DMS 273 (cell line): ENCODE measurements at regions not wholly inside any gene's neighbourhood (a gene's known extent, or its start where the extent isn't known, plus 50 kb on each side); places are given as distances from the start of the nearest gene placed in this dataset.

Source experiments
- DNase-seq: peaks from one replicate; lab custom pipeline; 2025; ENCODE audit not compliant: unreplicated experiment; lab: John Stamatoyannopoulos, UW

GRCh38 chr10:81093056-81093455 is 555.4 kb downstream of the SH2D4B start:
- peak; percentile 4 for DNase-seq

- DNase-seq = peak; percentile 20
Observed at GRCh38 chr10:81095238-81095637, 557.5 kb downstream of the SH2D4B start.

GRCh38 chr10:81096558-81096957 is 558.9 kb downstream of the SH2D4B start:
- peak; percentile 54 for DNase-seq

GRCh38 chr10:81101062-81101461 is 563.4 kb downstream of the SH2D4B start:
- DNase-seq = no peak

- DNase-seq = no peak
Observed at GRCh38 chr10:81104494-81104893, 566.8 kb downstream of the SH2D4B start.

- DNase-seq = no peak
Observed at GRCh38 chr10:81108516-81109199, 571.0 kb downstream of the SH2D4B start.

- DNase-seq = no peak
Observed at GRCh38 chr10:81109200-81109752, 571.6 kb downstream of the SH2D4B start.

- no peak for DNase-seq
Observed at GRCh38 chr10:81116201-81116600, 578.5 kb downstream of the SH2D4B start.

- peak; percentile 11 for DNase-seq
Observed at GRCh38 chr10:81116990-81117389, 579.3 kb downstream of the SH2D4B start.

- DNase-seq = no peak
Observed at GRCh38 chr10:81127931-81128330, 590.2 kb downstream of the SH2D4B start.

- DNase-seq = no peak
Observed at GRCh38 chr10:81130014-81130413, 592.3 kb downstream of the SH2D4B start.

GRCh38 chr10:81135851-81136250 is 598.1 kb downstream of the SH2D4B start:
- DNase-seq = no peak

- no peak for DNase-seq
Observed at GRCh38 chr10:81136261-81136660, 598.6 kb downstream of the SH2D4B start.

GRCh38 chr10:81145975-81146374 is 608.3 kb downstream of the SH2D4B start:
- no peak for DNase-seq

GRCh38 chr10:81146436-81146835 is 608.7 kb downstream of the SH2D4B start:
- no peak for DNase-seq

GRCh38 chr10:81152656-81153055 is 615.0 kb downstream of the SH2D4B start:
- DNase-seq = no peak

GRCh38 chr10:81157681-81158080 is 620.0 kb downstream of the SH2D4B start:
- no peak for DNase-seq

GRCh38 chr10:81177651-81178244 is 640.0 kb downstream of the SH2D4B start:
- peak; percentile 2 for DNase-seq

GRCh38 chr10:81179324-81179723 is 641.6 kb downstream of the SH2D4B start:
- no peak for DNase-seq

- DNase-seq = peak; percentile 57
Observed at GRCh38 chr10:81179805-81180452, 642.2 kb downstream of the SH2D4B start.

GRCh38 chr10:81182296-81182695 is 644.6 kb downstream of the SH2D4B start:
- no peak for DNase-seq

- DNase-seq = peak; percentile 6
Observed at GRCh38 chr10:81192221-81192788, 654.6 kb downstream of the SH2D4B start.
